ENCODE measurements at regions not wholly inside any gene's neighbourhood (a gene's known extent, or its start where the extent isn't known, plus 50 kb on each side); places are given as distances from the start of the nearest gene placed in this dataset.

- TF ChIP-seq CTCF (IDR thresholded peaks at IDR 0.05): no peak
- TF ChIP-seq POLR2A (IDR thresholded peaks at IDR 0.05): no peak
Measured at GRCh38 chr11:44434191-44434590, 124.3 kb upstream of the ALX4 start.

Measured in tibial nerve (tissue), 3 donors.